ENCODE measurements at regions not wholly inside any gene's neighbourhood (a gene's known extent, or its start where the extent isn't known, plus 50 kb on each side); places are given as distances from the start of the nearest gene placed in this dataset.

DNA sequence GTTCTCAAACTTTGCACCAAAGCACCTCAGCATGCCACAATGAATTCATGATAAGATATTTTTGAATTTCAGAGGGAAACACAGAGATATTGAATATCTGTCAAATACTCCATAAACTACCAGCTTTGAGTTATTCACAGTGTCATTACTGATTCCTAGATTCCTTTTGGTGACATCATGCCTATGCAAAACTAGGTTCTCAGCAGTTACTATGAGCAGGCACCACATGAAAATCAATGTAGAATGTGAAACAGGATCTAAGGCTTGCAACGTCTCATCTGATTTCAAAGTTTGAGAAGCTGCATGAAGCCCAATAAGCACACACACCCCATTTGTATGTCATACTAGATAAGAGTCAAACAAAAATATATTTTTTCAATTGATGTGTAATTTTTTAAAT is 426.5 kb downstream of the NR2F1-AS1 start:
- H3K4me1 Mint-ChIP-seq = peaks cover 2% of the 10 kb centered on the region; the same call in 1 of the 3 replicates
- no peaks in the 10 kb centered on the region for H3K36me3 Mint-ChIP-seq (ENCODE audit: low read depth)
- Histone ChIP-seq H3K36me3 (ENCODE audit: insufficient read depth) (no peaks in the 10 kb centered on the region), H3K27ac (ENCODE audit: low read depth) (no peak overlapping the region), H3F3A (replicated peaks; ENCODE audit: low read depth) (no peaks in the 10 kb centered on the region), H2AFZ (no peak overlapping the region), H3K79me2 (replicated peaks; ENCODE audit: insufficient read depth) (no peaks in the 10 kb centered on the region), H3K9me2 (ENCODE audit: insufficient read depth) (no peaks in the 10 kb centered on the region), H3K4me1 (ENCODE audit: insufficient read depth) (no peaks in the 10 kb centered on the region), H4K20me1 (replicated peaks; ENCODE audit: insufficient read depth) (no peaks in the 10 kb centered on the region), H3K4me2 (no peak overlapping the region), H3K4me3 (no peak overlapping the region), H3K27me3 (ENCODE audit: insufficient read depth) (no peaks in the 10 kb centered on the region)
- no peak for TF ChIP-seq EZH2phosphoT487 (IDR thresholded peaks at IDR 0.05; ENCODE audit: unreplicated experiment)
- no peak for TF ChIP-seq STAT1 (IDR thresholded peaks at IDR 0.05; ENCODE audit: unreplicated experiment)
- TF ChIP-seq POLR2AphosphoS5 (IDR thresholded peaks at IDR 0.05; ENCODE audit: low read depth) = no peak
- TF ChIP-seq, protein P1, sequence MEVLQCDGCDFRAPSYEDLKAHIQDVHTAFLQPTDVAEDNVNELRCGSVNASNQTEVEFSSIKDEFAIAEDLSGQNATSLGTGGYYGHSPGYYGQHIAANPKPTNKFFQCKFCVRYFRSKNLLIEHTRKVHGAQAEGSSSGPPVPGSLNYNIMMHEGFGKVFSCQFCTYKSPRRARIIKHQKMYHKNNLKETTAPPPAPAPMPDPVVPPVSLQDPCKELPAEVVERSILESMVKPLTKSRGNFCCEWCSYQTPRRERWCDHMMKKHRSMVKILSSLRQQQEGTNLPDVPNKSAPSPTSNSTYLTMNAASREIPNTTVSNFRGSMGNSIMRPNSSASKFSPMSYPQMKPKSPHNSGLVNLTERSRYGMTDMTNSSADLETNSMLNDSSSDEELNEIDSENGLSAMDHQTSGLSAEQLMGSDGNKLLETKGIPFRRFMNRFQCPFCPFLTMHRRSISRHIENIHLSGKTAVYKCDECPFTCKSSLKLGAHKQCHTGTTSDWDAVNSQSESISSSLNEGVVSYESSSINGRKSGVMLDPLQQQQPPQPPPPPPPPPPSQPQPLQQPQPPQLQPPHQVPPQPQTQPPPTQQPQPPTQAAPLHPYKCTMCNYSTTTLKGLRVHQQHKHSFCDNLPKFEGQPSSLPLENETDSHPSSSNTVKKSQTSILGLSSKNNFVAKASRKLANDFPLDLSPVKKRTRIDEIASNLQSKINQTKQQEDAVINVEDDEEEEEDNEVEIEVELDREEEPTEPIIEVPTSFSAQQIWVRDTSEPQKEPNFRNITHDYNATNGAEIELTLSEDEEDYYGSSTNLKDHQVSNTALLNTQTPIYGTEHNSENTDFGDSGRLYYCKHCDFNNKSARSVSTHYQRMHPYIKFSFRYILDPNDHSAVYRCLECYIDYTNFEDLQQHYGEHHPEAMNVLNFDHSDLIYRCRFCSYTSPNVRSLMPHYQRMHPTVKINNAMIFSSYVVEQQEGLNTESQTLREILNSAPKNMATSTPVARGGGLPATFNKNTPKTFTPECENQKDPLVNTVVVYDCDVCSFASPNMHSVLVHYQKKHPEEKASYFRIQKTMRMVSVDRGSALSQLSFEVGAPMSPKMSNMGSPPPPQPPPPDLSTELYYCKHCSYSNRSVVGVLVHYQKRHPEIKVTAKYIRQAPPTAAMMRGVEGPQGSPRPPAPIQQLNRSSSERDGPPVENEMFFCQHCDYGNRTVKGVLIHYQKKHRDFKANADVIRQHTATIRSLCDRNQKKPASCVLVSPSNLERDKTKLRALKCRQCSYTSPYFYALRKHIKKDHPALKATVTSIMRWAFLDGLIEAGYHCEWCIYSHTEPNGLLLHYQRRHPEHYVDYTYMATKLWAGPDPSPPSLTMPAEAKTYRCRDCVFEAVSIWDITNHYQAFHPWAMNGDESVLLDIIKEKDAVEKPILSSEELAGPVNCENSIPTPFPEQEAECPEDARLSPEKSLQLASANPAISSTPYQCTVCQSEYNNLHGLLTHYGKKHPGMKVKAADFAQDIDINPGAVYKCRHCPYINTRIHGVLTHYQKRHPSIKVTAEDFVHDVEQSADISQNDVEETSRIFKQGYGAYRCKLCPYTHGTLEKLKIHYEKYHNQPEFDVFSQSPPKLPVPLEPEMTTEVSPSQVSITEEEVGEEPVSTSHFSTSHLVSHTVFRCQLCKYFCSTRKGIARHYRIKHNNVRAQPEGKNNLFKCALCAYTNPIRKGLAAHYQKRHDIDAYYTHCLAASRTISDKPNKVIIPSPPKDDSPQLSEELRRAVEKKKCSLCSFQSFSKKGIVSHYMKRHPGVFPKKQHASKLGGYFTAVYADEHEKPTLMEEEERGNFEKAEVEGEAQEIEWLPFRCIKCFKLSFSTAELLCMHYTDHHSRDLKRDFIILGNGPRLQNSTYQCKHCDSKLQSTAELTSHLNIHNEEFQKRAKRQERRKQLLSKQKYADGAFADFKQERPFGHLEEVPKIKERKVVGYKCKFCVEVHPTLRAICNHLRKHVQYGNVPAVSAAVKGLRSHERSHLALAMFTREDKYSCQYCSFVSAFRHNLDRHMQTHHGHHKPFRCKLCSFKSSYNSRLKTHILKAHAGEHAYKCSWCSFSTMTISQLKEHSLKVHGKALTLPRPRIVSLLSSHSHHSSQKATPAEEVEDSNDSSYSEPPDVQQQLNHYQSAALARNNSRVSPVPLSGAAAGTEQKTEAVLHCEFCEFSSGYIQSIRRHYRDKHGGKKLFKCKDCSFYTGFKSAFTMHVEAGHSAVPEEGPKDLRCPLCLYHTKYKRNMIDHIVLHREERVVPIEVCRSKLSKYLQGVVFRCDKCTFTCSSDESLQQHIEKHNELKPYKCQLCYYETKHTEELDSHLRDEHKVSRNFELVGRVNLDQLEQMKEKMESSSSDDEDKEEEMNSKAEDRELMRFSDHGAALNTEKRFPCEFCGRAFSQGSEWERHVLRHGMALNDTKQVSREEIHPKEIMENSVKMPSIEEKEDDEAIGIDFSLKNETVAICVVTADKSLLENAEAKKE (CRISPR knock-in tag; IDR thresholded peaks at IDR 0.05) = no peak
- no peak for TF ChIP-seq ZNF331 (CRISPR knock-in tag; IDR thresholded peaks at IDR 0.05; ENCODE audit: low read depth)
- TF ChIP-seq EZH2 (IDR thresholded peaks at IDR 0.05; ENCODE audit: low read depth, unreplicated experiment) = no peak
- TF ChIP-seq, protein P2, sequence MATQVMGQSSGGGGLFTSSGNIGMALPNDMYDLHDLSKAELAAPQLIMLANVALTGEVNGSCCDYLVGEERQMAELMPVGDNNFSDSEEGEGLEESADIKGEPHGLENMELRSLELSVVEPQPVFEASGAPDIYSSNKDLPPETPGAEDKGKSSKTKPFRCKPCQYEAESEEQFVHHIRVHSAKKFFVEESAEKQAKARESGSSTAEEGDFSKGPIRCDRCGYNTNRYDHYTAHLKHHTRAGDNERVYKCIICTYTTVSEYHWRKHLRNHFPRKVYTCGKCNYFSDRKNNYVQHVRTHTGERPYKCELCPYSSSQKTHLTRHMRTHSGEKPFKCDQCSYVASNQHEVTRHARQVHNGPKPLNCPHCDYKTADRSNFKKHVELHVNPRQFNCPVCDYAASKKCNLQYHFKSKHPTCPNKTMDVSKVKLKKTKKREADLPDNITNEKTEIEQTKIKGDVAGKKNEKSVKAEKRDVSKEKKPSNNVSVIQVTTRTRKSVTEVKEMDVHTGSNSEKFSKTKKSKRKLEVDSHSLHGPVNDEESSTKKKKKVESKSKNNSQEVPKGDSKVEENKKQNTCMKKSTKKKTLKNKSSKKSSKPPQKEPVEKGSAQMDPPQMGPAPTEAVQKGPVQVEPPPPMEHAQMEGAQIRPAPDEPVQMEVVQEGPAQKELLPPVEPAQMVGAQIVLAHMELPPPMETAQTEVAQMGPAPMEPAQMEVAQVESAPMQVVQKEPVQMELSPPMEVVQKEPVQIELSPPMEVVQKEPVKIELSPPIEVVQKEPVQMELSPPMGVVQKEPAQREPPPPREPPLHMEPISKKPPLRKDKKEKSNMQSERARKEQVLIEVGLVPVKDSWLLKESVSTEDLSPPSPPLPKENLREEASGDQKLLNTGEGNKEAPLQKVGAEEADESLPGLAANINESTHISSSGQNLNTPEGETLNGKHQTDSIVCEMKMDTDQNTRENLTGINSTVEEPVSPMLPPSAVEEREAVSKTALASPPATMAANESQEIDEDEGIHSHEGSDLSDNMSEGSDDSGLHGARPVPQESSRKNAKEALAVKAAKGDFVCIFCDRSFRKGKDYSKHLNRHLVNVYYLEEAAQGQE (IDR thresholded peaks at IDR 0.05; ENCODE audit: unreplicated experiment) = no peak
- TF ChIP-seq CREB1 (CRISPR knock-in tag; IDR thresholded peaks at IDR 0.05; ENCODE audit: low read depth) = no peak
- no peak for TF ChIP-seq NANOG (IDR thresholded peaks at IDR 0.05; ENCODE audit: borderline replicate concordance)
- H3K9me3 Mint-ChIP-seq = no peaks in the 10 kb centered on the region
- no peak overlapping the region for H3K27ac Mint-ChIP-seq
- no peak overlapping the region for H3K4me3 Mint-ChIP-seq
- no peak for DNase-seq (ENCODE audit: low spot score)
- no peaks in the 10 kb centered on the region for H3K27me3 Mint-ChIP-seq (ENCODE audit: insufficient read depth, low read depth, poor library complexity)
- ATAC-seq = no peak

Data from GM23338 (cell line).